ENCODE measurements at regions not wholly inside any gene's neighbourhood (a gene's known extent, or its start where the extent isn't known, plus 50 kb on each side); places are given as distances from the start of the nearest gene placed in this dataset.

DNA sequence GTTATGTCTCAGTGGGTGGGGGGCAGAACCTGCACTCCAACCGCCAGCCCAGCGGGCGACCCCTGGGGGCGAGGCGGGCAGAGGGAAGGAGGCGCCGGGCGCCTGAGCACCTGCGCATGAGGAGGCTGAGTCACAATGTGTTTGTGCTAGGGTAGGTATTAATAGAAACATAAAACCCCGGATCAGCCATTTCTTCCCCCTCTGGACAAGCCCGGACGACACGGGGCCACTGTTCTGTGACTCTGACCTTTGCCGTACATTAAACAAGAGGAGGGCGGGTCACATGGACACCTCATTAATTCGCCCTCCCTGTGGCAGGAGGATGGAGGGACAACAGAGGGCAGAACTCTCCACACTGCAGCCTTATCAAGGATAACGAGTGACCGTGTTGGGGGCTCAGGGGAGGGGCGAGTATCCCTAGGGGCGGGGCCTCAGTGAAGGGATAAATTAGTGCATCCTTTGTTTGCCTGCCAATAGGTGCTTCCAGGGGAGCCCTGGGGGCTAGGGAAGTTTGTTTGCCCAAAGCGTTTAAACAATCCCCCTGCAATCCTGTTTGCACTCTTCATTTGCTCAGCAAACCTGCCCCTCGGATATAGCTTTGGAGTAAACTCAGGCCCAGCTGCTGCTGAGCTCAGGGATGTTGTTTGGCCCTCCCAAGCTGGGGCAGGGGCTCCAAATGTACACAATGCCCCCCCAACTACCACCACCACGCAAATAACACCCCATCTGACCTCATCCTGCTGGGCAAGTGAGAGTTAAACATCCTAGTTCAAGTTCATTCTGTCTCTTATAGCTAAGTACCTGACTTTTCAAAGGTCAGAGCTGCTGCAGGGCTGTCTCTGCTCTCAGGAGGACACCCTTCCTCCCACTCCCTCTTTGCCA, 171.2 kb upstream of the GLI2 start (continued):
- TF ChIP-seq, protein P1, sequence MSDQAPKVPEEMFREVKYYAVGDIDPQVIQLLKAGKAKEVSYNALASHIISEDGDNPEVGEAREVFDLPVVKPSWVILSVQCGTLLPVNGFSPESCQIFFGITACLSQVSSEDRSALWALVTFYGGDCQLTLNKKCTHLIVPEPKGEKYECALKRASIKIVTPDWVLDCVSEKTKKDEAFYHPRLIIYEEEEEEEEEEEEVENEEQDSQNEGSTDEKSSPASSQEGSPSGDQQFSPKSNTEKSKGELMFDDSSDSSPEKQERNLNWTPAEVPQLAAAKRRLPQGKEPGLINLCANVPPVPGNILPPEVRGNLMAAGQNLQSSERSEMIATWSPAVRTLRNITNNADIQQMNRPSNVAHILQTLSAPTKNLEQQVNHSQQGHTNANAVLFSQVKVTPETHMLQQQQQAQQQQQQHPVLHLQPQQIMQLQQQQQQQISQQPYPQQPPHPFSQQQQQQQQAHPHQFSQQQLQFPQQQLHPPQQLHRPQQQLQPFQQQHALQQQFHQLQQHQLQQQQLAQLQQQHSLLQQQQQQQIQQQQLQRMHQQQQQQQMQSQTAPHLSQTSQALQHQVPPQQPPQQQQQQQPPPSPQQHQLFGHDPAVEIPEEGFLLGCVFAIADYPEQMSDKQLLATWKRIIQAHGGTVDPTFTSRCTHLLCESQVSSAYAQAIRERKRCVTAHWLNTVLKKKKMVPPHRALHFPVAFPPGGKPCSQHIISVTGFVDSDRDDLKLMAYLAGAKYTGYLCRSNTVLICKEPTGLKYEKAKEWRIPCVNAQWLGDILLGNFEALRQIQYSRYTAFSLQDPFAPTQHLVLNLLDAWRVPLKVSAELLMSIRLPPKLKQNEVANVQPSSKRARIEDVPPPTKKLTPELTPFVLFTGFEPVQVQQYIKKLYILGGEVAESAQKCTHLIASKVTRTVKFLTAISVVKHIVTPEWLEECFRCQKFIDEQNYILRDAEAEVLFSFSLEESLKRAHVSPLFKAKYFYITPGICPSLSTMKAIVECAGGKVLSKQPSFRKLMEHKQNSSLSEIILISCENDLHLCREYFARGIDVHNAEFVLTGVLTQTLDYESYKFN (CRISPR knock-in tag; conservative IDR thresholded peaks at IDR 0.05): peak; percentile 89
- TF ChIP-seq IRF2 (CRISPR knock-in tag; IDR thresholded peaks at IDR 0.05) (0 out of 2 replicates have a peak, but pooled peaks have one; percentile 27), ZNF782 (CRISPR knock-in tag; IDR thresholded peaks at IDR 0.05; ENCODE audit: borderline replicate concordance) (peak; percentile 23; the same call in 1 of the 2 replicates), ISL2 (CRISPR knock-in tag; IDR thresholded peaks at IDR 0.05) (peak; percentile 88), TGIF2 (CRISPR knock-in tag; IDR thresholded peaks at IDR 0.05) (no peak), CEBPG (CRISPR knock-in tag; IDR thresholded peaks at IDR 0.05) (peak; percentile 28), HNF4A (CRISPR knock-in tag; IDR thresholded peaks at IDR 0.05) (peak; percentile 71), MEIS1 (CRISPR knock-in tag; IDR thresholded peaks at IDR 0.05; ENCODE audit: borderline replicate concordance) (peak; percentile 65; the same call in 1 of the 2 replicates), ZBTB8A (CRISPR knock-in tag; IDR thresholded peaks at IDR 0.05; ENCODE audit: borderline replicate concordance, low read depth) (no peak), MAZ (IDR thresholded peaks at IDR 0.05; ENCODE audit: borderline replicate concordance, low read depth, low read length) (peak; percentile 64; the same call in 1 of the 2 replicates), MAZ (CRISPR knock-in tag; IDR thresholded peaks at IDR 0.05; ENCODE audit: low read depth) (peak; percentile 59), ZNF557 (CRISPR knock-in tag; IDR thresholded peaks at IDR 0.05) (no peak), JARID2 (CRISPR knock-in tag; IDR thresholded peaks at IDR 0.05; ENCODE audit: insufficient replicate concordance) (no peak), ZNF501 (CRISPR knock-in tag; IDR thresholded peaks at IDR 0.05) (peak; percentile 40; the same call in 1 of the 2 replicates)
- TF ChIP-seq, protein P2, sequence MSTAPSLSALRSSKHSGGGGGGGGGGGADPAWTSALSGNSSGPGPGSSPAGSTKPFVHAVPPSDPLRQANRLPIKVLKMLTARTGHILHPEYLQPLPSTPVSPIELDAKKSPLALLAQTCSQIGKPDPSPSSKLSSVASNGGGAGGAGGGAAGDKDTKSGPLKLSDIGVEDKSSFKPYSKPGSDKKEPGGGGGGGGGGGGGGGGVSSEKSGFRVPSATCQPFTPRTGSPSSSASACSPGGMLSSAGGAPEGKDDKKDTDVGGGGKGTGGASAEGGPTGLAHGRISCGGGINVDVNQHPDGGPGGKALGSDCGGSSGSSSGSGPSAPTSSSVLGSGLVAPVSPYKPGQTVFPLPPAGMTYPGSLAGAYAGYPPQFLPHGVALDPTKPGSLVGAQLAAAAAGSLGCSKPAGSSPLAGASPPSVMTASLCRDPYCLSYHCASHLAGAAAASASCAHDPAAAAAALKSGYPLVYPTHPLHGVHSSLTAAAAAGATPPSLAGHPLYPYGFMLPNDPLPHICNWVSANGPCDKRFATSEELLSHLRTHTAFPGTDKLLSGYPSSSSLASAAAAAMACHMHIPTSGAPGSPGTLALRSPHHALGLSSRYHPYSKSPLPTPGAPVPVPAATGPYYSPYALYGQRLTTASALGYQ (CRISPR knock-in tag; IDR thresholded peaks at IDR 0.05): peak; percentile 99
- TF ChIP-seq, protein P3, sequence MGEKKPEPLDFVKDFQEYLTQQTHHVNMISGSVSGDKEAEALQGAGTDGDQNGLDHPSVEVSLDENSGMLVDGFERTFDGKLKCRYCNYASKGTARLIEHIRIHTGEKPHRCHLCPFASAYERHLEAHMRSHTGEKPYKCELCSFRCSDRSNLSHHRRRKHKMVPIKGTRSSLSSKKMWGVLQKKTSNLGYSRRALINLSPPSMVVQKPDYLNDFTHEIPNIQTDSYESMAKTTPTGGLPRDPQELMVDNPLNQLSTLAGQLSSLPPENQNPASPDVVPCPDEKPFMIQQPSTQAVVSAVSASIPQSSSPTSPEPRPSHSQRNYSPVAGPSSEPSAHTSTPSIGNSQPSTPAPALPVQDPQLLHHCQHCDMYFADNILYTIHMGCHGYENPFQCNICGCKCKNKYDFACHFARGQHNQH (CRISPR knock-in tag; IDR thresholded peaks at IDR 0.05): peak; percentile 55; the same call in 1 of the 2 replicates
- TF ChIP-seq, protein P4, sequence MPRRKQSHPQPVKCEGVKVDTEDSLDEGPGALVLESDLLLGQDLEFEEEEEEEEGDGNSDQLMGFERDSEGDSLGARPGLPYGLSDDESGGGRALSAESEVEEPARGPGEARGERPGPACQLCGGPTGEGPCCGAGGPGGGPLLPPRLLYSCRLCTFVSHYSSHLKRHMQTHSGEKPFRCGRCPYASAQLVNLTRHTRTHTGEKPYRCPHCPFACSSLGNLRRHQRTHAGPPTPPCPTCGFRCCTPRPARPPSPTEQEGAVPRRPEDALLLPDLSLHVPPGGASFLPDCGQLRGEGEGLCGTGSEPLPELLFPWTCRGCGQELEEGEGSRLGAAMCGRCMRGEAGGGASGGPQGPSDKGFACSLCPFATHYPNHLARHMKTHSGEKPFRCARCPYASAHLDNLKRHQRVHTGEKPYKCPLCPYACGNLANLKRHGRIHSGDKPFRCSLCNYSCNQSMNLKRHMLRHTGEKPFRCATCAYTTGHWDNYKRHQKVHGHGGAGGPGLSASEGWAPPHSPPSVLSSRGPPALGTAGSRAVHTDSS (CRISPR knock-in tag; conservative IDR thresholded peaks at IDR 0.05): no peak
